ENCODE measurements at regions not wholly inside any gene's neighbourhood (a gene's known extent, or its start where the extent isn't known, plus 50 kb on each side); places are given as distances from the start of the nearest gene placed in this dataset.

- H3K27me3 ChIP-seq (ENCODE audit: low read depth, low read length), result no peaks in the 10 kb centered on the region
- H3K36me3 ChIP-seq (ENCODE audit: control insufficient read depth in 1 of 2, insufficient read depth in 2 of 2, low read length in 2 of 2), result no peaks in the 10 kb centered on the region
- peaks cover 0 to 3% of the 10 kb centered on the region in 2 donors for H3K9me3 ChIP-seq (ENCODE audit: control insufficient read depth in 1 of 2, low read length in 2 of 2)
- H3K27ac ChIP-seq (ENCODE audit: low read length), result no peak overlapping the region
- no peaks in the 10 kb centered on the region for H3K4me1 ChIP-seq (ENCODE audit: control insufficient read depth in 1 of 2, insufficient read depth in 2 of 2, low read length in 2 of 2)
- H3K4me3 ChIP-seq (ENCODE audit: low read depth in 1 of 2, low read length in 2 of 2), result no peak overlapping the region
Observed at GRCh38 chr22:49427941-49428340, 399.7 kb downstream of the BRD1 start.

DNA sequence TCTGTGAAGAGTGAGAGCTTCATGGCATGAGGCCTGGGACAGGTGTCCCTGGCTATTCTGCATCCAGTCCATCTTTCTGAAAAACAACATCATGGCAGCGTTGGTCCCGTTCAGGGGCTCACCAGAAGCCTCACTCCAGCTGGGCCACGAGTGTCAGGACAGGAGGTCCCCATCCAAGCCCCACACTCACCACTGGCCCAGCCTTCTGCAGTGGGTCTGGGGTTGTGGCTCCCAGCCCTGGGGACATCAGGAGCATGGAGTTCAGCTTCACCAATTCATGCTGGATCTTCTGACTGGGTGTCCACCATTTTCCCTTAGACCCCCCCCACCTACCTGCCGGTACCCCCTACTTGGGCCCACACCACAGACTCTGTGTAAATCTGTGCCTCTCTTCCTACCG is 400.3 kb downstream of the BRD1 start:
- Histone ChIP-seq H3K9me3 (ENCODE audit: control insufficient read depth in 1 of 2, low read length in 2 of 2) (peaks cover 0 to 4% of the 10 kb centered on the region in 2 donors), H3K36me3 (ENCODE audit: control insufficient read depth in 1 of 2, insufficient read depth in 2 of 2, low read length in 2 of 2) (no peaks in the 10 kb centered on the region), H3K27ac (ENCODE audit: low read length) (no peak overlapping the region), H3K4me3 (ENCODE audit: low read depth in 1 of 2, low read length in 2 of 2) (no peak overlapping the region), H3K27me3 (ENCODE audit: low read depth, low read length) (no peaks in the 10 kb centered on the region), H3K4me1 (ENCODE audit: control insufficient read depth in 1 of 2, insufficient read depth in 2 of 2, low read length in 2 of 2) (no peaks in the 10 kb centered on the region)

GRCh38 chr22:49426618-49427266 is 400.9 kb downstream of the BRD1 start:
- Histone ChIP-seq H3K27ac (ENCODE audit: low read length) (no peak overlapping the region), H3K4me1 (ENCODE audit: control insufficient read depth in 1 of 2, insufficient read depth in 2 of 2, low read length in 2 of 2) (no peaks in the 10 kb centered on the region), H3K4me3 (ENCODE audit: low read depth in 1 of 2, low read length in 2 of 2) (no peak overlapping the region), H3K9me3 (ENCODE audit: control insufficient read depth in 1 of 2, low read length in 2 of 2) (peaks cover 0 to 4% of the 10 kb centered on the region in 2 donors), H3K36me3 (ENCODE audit: control insufficient read depth in 1 of 2, insufficient read depth in 2 of 2, low read length in 2 of 2) (no peaks in the 10 kb centered on the region), H3K27me3 (ENCODE audit: low read depth, low read length) (no peaks in the 10 kb centered on the region)

- no peak overlapping the region for H3K4me3 ChIP-seq (ENCODE audit: low read depth in 1 of 2, low read length in 2 of 2)
- no peaks in the 10 kb centered on the region for H3K4me1 ChIP-seq (ENCODE audit: control insufficient read depth in 1 of 2, insufficient read depth in 2 of 2, low read length in 2 of 2)
- no peak overlapping the region for H3K27ac ChIP-seq (ENCODE audit: low read length)
- H3K27me3 ChIP-seq (ENCODE audit: low read depth, low read length), result no peaks in the 10 kb centered on the region
- no peaks in the 10 kb centered on the region for H3K36me3 ChIP-seq (ENCODE audit: control insufficient read depth in 1 of 2, insufficient read depth in 2 of 2, low read length in 2 of 2)
- peaks cover 0 to 4% of the 10 kb centered on the region in 2 donors for H3K9me3 ChIP-seq (ENCODE audit: control insufficient read depth in 1 of 2, low read length in 2 of 2)
Observed at GRCh38 chr22:49426098-49426497, 401.6 kb downstream of the BRD1 start.

GRCh38 chr22:49425356-49425755 is 402.3 kb downstream of the BRD1 start:
- no peak overlapping the region for H3K4me3 ChIP-seq (ENCODE audit: low read depth in 1 of 2, low read length in 2 of 2)
- H3K9me3 ChIP-seq (ENCODE audit: control insufficient read depth in 1 of 2, low read length in 2 of 2), result peaks cover 0 to 9% of the 10 kb centered on the region in 2 donors
- H3K27ac ChIP-seq (ENCODE audit: low read length), result no peak overlapping the region
- no peaks in the 10 kb centered on the region for H3K36me3 ChIP-seq (ENCODE audit: control insufficient read depth in 1 of 2, insufficient read depth in 2 of 2, low read length in 2 of 2)
- no peaks in the 10 kb centered on the region for H3K27me3 ChIP-seq (ENCODE audit: low read depth, low read length)
- no peaks in the 10 kb centered on the region for H3K4me1 ChIP-seq (ENCODE audit: control insufficient read depth in 1 of 2, insufficient read depth in 2 of 2, low read length in 2 of 2)

DNA sequence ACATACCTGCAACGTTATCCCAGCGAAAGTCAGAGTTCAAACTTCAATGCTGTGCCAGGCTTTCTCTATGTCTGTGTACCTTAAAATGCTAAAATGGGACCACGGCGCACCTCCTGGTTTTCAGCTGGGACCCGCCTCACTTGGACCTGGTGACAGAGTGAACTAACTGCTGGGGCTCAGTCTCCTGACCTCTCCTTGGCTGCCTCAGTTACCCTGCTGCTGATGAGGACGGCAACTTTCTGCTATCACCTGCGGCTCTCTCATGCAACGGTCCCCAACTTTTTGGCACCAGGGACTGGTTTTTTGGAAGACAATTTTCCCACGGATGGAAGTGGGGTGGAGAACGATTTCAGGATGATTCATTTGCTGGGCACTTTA is 402.8 kb downstream of the BRD1 start:
- H3K4me1 ChIP-seq (ENCODE audit: control insufficient read depth in 1 of 2, insufficient read depth in 2 of 2, low read length in 2 of 2), result no peaks in the 10 kb centered on the region
- H3K27ac ChIP-seq (ENCODE audit: low read length), result no peak overlapping the region
- H3K36me3 ChIP-seq (ENCODE audit: control insufficient read depth in 1 of 2, insufficient read depth in 2 of 2, low read length in 2 of 2), result no peaks in the 10 kb centered on the region
- H3K9me3 ChIP-seq (ENCODE audit: control insufficient read depth in 1 of 2, low read length in 2 of 2), result peaks cover 0 to 9% of the 10 kb centered on the region in 2 donors
- H3K4me3 ChIP-seq (ENCODE audit: low read depth in 1 of 2, low read length in 2 of 2), result no peak overlapping the region
- H3K27me3 ChIP-seq (ENCODE audit: low read depth, low read length), result no peaks in the 10 kb centered on the region

DNA sequence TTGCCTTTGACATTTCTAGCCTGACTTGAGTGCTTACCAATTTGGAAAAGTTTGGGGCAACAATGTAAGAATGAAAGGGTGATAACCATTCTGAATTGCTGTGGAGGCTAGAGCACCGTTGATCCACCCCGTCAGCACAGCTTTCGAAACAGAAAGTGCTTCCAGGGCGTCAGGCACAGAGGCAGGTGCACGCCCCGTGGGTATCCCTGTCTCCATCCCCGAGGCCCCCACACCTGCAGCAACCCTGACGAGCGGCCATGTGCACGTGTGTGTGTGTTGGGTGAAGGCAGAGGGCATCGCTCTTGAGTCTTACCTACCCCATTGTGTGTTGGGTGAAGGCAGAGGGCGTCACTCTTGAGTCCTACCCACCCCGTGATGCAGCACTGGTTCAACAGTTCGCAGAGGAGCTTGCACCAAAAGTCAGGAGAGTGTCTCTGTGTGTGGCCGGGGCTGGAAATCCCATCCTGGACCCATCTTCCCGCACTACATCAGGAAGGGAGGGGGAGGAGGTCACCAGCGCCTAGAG is 404.5 kb downstream of the BRD1 start:
- H3K4me3 ChIP-seq (ENCODE audit: low read depth in 1 of 2, low read length in 2 of 2), result no peak overlapping the region
- H3K27ac ChIP-seq (ENCODE audit: low read length), result no peak overlapping the region
- H3K4me1 ChIP-seq (ENCODE audit: control insufficient read depth in 1 of 2, insufficient read depth in 2 of 2, low read length in 2 of 2), result no peaks in the 10 kb centered on the region
- H3K9me3 ChIP-seq (ENCODE audit: control insufficient read depth in 1 of 2, low read length in 2 of 2), result peaks cover 0 to 9% of the 10 kb centered on the region in 2 donors
- no peaks in the 10 kb centered on the region for H3K27me3 ChIP-seq (ENCODE audit: low read depth, low read length)
- H3K36me3 ChIP-seq (ENCODE audit: control insufficient read depth in 1 of 2, insufficient read depth in 2 of 2, low read length in 2 of 2), result no peaks in the 10 kb centered on the region

GRCh38 chr22:49422701-49423100 is 405.0 kb downstream of the BRD1 start:
- H3K27me3 ChIP-seq (ENCODE audit: low read depth, low read length), result no peaks in the 10 kb centered on the region
- H3K9me3 ChIP-seq (ENCODE audit: control insufficient read depth in 1 of 2, low read length in 2 of 2), result peaks cover 0 to 9% of the 10 kb centered on the region in 2 donors
- H3K27ac ChIP-seq (ENCODE audit: low read length), result no peak overlapping the region
- no peaks in the 10 kb centered on the region for H3K4me1 ChIP-seq (ENCODE audit: control insufficient read depth in 1 of 2, insufficient read depth in 2 of 2, low read length in 2 of 2)
- H3K4me3 ChIP-seq (ENCODE audit: low read depth in 1 of 2, low read length in 2 of 2), result no peak overlapping the region
- H3K36me3 ChIP-seq (ENCODE audit: control insufficient read depth in 1 of 2, insufficient read depth in 2 of 2, low read length in 2 of 2), result no peaks in the 10 kb centered on the region

GRCh38 chr22:49420651-49421050 is 407.0 kb downstream of the BRD1 start:
- Histone ChIP-seq H3K4me3 (ENCODE audit: low read depth in 1 of 2, low read length in 2 of 2) (no peak overlapping the region), H3K4me1 (ENCODE audit: control insufficient read depth in 1 of 2, insufficient read depth in 2 of 2, low read length in 2 of 2) (no peaks in the 10 kb centered on the region), H3K27me3 (ENCODE audit: low read depth, low read length) (no peaks in the 10 kb centered on the region), H3K9me3 (ENCODE audit: control insufficient read depth in 1 of 2, low read length in 2 of 2) (peaks cover 0 to 9% of the 10 kb centered on the region in 2 donors), H3K36me3 (ENCODE audit: control insufficient read depth in 1 of 2, insufficient read depth in 2 of 2, low read length in 2 of 2) (no peaks in the 10 kb centered on the region), H3K27ac (ENCODE audit: low read length) (no peak overlapping the region)

DNA sequence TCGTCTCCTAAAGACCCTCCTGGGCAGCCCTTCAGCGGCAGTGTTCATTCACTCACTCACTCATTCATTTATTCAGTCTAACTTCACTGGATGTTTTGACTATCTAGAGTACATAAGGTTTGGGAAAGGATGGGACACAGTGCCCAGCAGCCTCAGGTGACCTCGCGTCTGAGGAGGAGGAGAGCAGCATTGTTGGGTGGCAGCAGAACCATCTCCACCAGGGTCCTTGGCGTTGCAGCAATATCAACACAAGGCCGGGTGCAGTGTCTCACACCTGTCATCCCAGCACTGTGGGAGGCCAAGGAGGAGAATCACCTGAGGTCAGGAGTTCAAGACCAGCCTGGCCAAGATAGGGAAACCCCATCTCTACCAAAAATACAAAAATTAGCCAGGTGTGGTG is 408.0 kb downstream of the BRD1 start:
- Histone ChIP-seq H3K4me1 (ENCODE audit: control insufficient read depth in 1 of 2, insufficient read depth in 2 of 2, low read length in 2 of 2) (no peaks in the 10 kb centered on the region), H3K36me3 (ENCODE audit: control insufficient read depth in 1 of 2, insufficient read depth in 2 of 2, low read length in 2 of 2) (no peaks in the 10 kb centered on the region), H3K4me3 (ENCODE audit: low read depth in 1 of 2, low read length in 2 of 2) (no peak overlapping the region), H3K27me3 (ENCODE audit: low read depth, low read length) (no peaks in the 10 kb centered on the region), H3K9me3 (ENCODE audit: control insufficient read depth in 1 of 2, low read length in 2 of 2) (peaks cover 0 to 9% of the 10 kb centered on the region in 2 donors), H3K27ac (ENCODE audit: low read length) (no peak overlapping the region)

DNA sequence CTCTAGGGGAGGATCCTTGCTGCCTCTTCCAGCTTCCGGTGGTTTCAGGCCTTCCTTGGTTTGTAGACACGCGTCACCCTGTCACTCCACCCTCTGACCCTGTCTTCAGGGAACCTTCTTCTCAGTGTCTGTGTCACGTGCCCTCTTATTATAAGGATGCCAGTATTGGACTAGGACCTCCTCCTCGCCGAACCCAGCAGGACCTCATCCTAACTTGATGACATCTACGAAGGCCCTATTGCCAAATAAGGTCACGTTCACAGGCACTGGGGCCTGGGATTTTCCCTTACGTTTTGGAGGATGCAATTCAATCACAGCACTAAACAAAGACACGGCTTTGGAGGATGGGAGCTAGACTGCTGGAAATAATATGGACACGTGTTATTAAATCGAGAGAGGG is 408.7 kb downstream of the BRD1 start:
- Histone ChIP-seq H3K27me3 (ENCODE audit: low read depth, low read length) (no peaks in the 10 kb centered on the region), H3K36me3 (ENCODE audit: control insufficient read depth in 1 of 2, insufficient read depth in 2 of 2, low read length in 2 of 2) (no peaks in the 10 kb centered on the region), H3K9me3 (ENCODE audit: control insufficient read depth in 1 of 2, low read length in 2 of 2) (peaks cover 0 to 9% of the 10 kb centered on the region in 2 donors), H3K4me3 (ENCODE audit: low read depth in 1 of 2, low read length in 2 of 2) (no peak overlapping the region), H3K4me1 (ENCODE audit: control insufficient read depth in 1 of 2, insufficient read depth in 2 of 2, low read length in 2 of 2) (no peaks in the 10 kb centered on the region), H3K27ac (ENCODE audit: low read length) (no peak overlapping the region)

GRCh38 chr22:49418341-49418894 is 409.3 kb downstream of the BRD1 start:
- no peaks in the 10 kb centered on the region for H3K27me3 ChIP-seq (ENCODE audit: low read depth, low read length)
- H3K36me3 ChIP-seq (ENCODE audit: control insufficient read depth in 1 of 2, insufficient read depth in 2 of 2, low read length in 2 of 2), result no peaks in the 10 kb centered on the region
- no peak overlapping the region for H3K4me3 ChIP-seq (ENCODE audit: low read depth in 1 of 2, low read length in 2 of 2)
- peaks cover 0 to 9% of the 10 kb centered on the region in 2 donors for H3K9me3 ChIP-seq (ENCODE audit: control insufficient read depth in 1 of 2, low read length in 2 of 2)
- no peaks in the 10 kb centered on the region for H3K4me1 ChIP-seq (ENCODE audit: control insufficient read depth in 1 of 2, insufficient read depth in 2 of 2, low read length in 2 of 2)
- no peak overlapping the region for H3K27ac ChIP-seq (ENCODE audit: low read length)

All from muscle layer of duodenum (tissue), 2 donors.